ENCODE measurements at regions not wholly inside any gene's neighbourhood (a gene's known extent, or its start where the extent isn't known, plus 50 kb on each side); places are given as distances from the start of the nearest gene placed in this dataset.

GRCh38 chr1:87636198-87636892 lies 307.7 kb downstream of the LMO4 start:
- no peak for DNase-seq

GRCh38 chr1:87638636-87639035 lies 310.0 kb downstream of the LMO4 start:
- DNase-seq, result no peak

GRCh38 chr1:87641996-87642395 lies 313.3 kb downstream of the LMO4 start:
- no peak for DNase-seq

- peak; percentile 84 for DNase-seq
These were observed 314.0 kb downstream of the LMO4 start for GRCh38 chr1:87642581-87643221.

- no peak for DNase-seq
These were observed 315.4 kb downstream of the LMO4 start for GRCh38 chr1:87644033-87644578.

GRCh38 chr1:87644579-87645190 lies 316.0 kb downstream of the LMO4 start:
- no peak for DNase-seq

GRCh38 chr1:87647430-87648177 lies 318.9 kb downstream of the LMO4 start:
- no peak for DNase-seq

- no peak for DNase-seq
These were observed 319.8 kb downstream of the LMO4 start for GRCh38 chr1:87648323-87649119.

GRCh38 chr1:87650306-87650705 lies 321.6 kb downstream of the LMO4 start:
- DNase-seq, result no peak

- no peak for DNase-seq
These were observed 323.5 kb downstream of the LMO4 start for GRCh38 chr1:87652176-87652575.

GRCh38 chr1:87665151-87665550 lies 336.5 kb downstream of the LMO4 start:
- DNase-seq, result no peak

GRCh38 chr1:87666681-87667080 lies 338.0 kb downstream of the LMO4 start:
- no peak for DNase-seq

- DNase-seq, result no peak
These were observed 341.0 kb downstream of the LMO4 start for GRCh38 chr1:87669674-87670073.

- DNase-seq, result no peak
These were observed 344.6 kb downstream of the LMO4 start for GRCh38 chr1:87673309-87673708.

- DNase-seq, result no peak
These were observed 345.1 kb downstream of the LMO4 start for GRCh38 chr1:87673748-87674147.

GRCh38 chr1:87674791-87675190 lies 346.1 kb downstream of the LMO4 start:
- no peak for DNase-seq

- no peak for DNase-seq
These were observed 349.6 kb downstream of the LMO4 start for GRCh38 chr1:87678266-87678665.

- DNase-seq, result no peak
These were observed 353.9 kb downstream of the LMO4 start for GRCh38 chr1:87682565-87682964.

GRCh38 chr1:87683196-87683956 lies 354.7 kb downstream of the LMO4 start:
- DNase-seq, result peak; percentile 48

GRCh38 chr1:87684194-87684593 lies 355.5 kb downstream of the LMO4 start:
- DNase-seq, result peak; percentile 41

- peak; percentile 57 for DNase-seq
These were observed 356.1 kb downstream of the LMO4 start for GRCh38 chr1:87684713-87685205.

Measured in COR-L47 (cell line).